K562 (cell line): ENCODE measurements at regions not wholly inside any gene's neighbourhood (a gene's known extent, or its start where the extent isn't known, plus 50 kb on each side); places are given as distances from the start of the nearest gene placed in this dataset.
A peak's percentile ranks its signal among the peaks of the same experiment; 100 is the strongest.

ENCODE experiments used
- ATAC-seq: fragments of 200-7000 bp; cut with Tn5 transposase; 3 replicates; pipeline ENCODE4 v1.9.1; 2020; ENCODE audit warnings: moderate library complexity
- BruUV-seq: library from RNA; stranded (reverse); fragments of 400-500 nt; replicated peaks from 2 replicates; lab custom pipeline; 2021; lab: Mats Ljungman, UMichigan
- CTCF ChIA-PET: fragments of 300-600 bp; formaldehyde crosslinking; extraction: SDS; loops from one replicate; lab custom pipeline; 2021; ENCODE audit warnings: low intra/inter-chr PET ratio; lab: Yijun Ruan, JAX
- POLR2A ChIA-PET: fragments of 300-600, 350-650 bp; sonication (Branson Sonifier 250); formaldehyde crosslinking; extraction: SDS; loops from one replicate; lab custom pipeline; 2021; ENCODE audit warnings: antibody characterized with exemption, inconsistent platforms; lab: Yijun Ruan, JAX
- DNase-seq, 4 experiments: peaks; one replicate each; pipeline versions ENCODE4 v3.0.0 to v3.0.0-alpha.2; 2011 to 2018; ENCODE audit warnings: low spot score in 3 of 4, mixed read lengths in 3 of 4; ENCODE audit errors: extremely low read depth in 1 of 4
- FAIRE-seq: peaks from 2 replicates; lab custom pipeline; 2011; peaks lifted over from hg19 to GRCh38; lab: Jason Lieb, UNC
- H2AFZ ChIP-seq: 2 replicates; pipeline ENCODE4 v1.6.0; 2011; ENCODE audit warnings: low read depth, low read length, control low read depth, inconsistent platforms
- H3K27ac ChIP-seq: fragments of 200-600 bp; 3 replicates; pipeline ENCODE4 v1.8.0; 2011; ENCODE audit warnings: low read depth, mild to moderate bottlenecking, control low read depth, inconsistent platforms, low read length, moderate library complexity, mixed read lengths; ENCODE audit errors: extremely low read depth
- H3K27me3 ChIP-seq, 2 experiments: fragments of 300-600 bp in 1 of 2; 2 replicates in 1 of 2; 3 replicates in 1 of 2; pipeline versions ENCODE4 v1.6.0 to v1.8.0; 2011; ENCODE audit warnings: inconsistent platforms in 2 of 2, low read length in 2 of 2, mild to moderate bottlenecking in 1 of 2, mixed read lengths in 1 of 2, moderate library complexity in 1 of 2; ENCODE audit not compliant: control insufficient read depth in 2 of 2, insufficient read depth in 2 of 2
- H3K36me3 ChIP-seq: fragments of 300-600 bp; 3 replicates; pipeline ENCODE4 v1.8.0; 2011; ENCODE audit warnings: mild to moderate bottlenecking, low read length, inconsistent platforms; ENCODE audit not compliant: control insufficient read depth, insufficient read depth
- H3K4me1 ChIP-seq, 2 experiments: fragments of 200-600 bp in 1 of 2; replicated peaks in 1 of 2; 2 replicates in 1 of 2; 3 replicates in 1 of 2; pipeline versions ENCODE4 v1.5.1 to v1.8.0; 2011; ENCODE audit warnings: inconsistent platforms in 2 of 2, low read length in 2 of 2, mild to moderate bottlenecking in 1 of 2, mixed read lengths in 1 of 2, moderate library complexity in 1 of 2; ENCODE audit not compliant: control insufficient read depth in 2 of 2, insufficient read depth in 2 of 2
- H3K4me2 ChIP-seq: 2 replicates; pipeline ENCODE4 v1.6.1; 2011; ENCODE audit warnings: low read length, control low read depth, inconsistent platforms, mixed read lengths; ENCODE audit not compliant: insufficient read depth
- H3K4me3 ChIP-seq: fragments of 200-600 bp; sonication (generic), shearing (Covaris generic); 2 replicates; pipeline ENCODE4 v1.5.1; 2016; ENCODE audit warnings: control low read depth, inconsistent platforms
- H3K79me2 ChIP-seq: fragments of 200-600 bp; 3 replicates; pipeline ENCODE4 v1.8.0; 2011; ENCODE audit warnings: low read length, inconsistent platforms; ENCODE audit not compliant: control insufficient read depth, insufficient read depth
- H3K9ac ChIP-seq, 2 experiments: 2 replicates each; pipeline versions ENCODE4 v1.6.0 to v1.6.1; 2011; ENCODE audit warnings: low read depth in 2 of 2, low read length in 2 of 2, control low read depth in 1 of 2, inconsistent platforms in 1 of 2, mild to moderate bottlenecking in 1 of 2, mixed read lengths in 1 of 2; ENCODE audit not compliant: insufficient read depth in 1 of 2
- H3K9me1 ChIP-seq: one replicate; pipeline ENCODE4 v1.6.0; 2011; ENCODE audit warnings: inconsistent platforms, mild to moderate bottlenecking, low read length, moderate library complexity; ENCODE audit not compliant: control insufficient read depth, insufficient read depth
- H3K9me3 ChIP-seq: replicated peaks from 2 replicates; pipeline ENCODE4 v1.5.1; 2011; ENCODE audit warnings: low read depth, low read length, inconsistent platforms; ENCODE audit not compliant: control insufficient read depth, insufficient read depth
- H4K20me1 ChIP-seq: replicated peaks from 2 replicates; pipeline ENCODE4 v1.6.1; 2011; ENCODE audit warnings: low read length, inconsistent platforms, mixed read lengths; ENCODE audit not compliant: control insufficient read depth, insufficient read depth
- MLLT1 ChIP-seq, 2 experiments: fragments of 450-650 bp; IDR thresholded peaks; 2 replicates each; pipeline ENCODE4 v1.6.1; 2016
- MYC ChIP-seq, 2 experiments: fragments of 250-450 bp in 1 of 2; sonication (Bioruptor Pico) in 1 of 2; IDR thresholded peaks; 2 replicates each; pipeline versions ENCODE4 v1.5.1 to v1.6.1; 2012 to 2021; ENCODE audit warnings: low read depth in 2 of 2, borderline replicate concordance in 1 of 2, improper control_type of control experiment in 1 of 2, low read length in 1 of 2, mild to moderate bottlenecking in 1 of 2, moderate library complexity in 1 of 2
- PPARD ChIP-seq: fragments of 250-450 bp; sonication (Bioruptor Pico); IDR thresholded peaks from 2 replicates; pipeline ENCODE4 v1.8.0; 2022; ENCODE audit warnings: inconsistent platforms, mild to moderate bottlenecking, moderate library complexity
- RFX1 ChIP-seq: fragments of 450-650 bp; IDR thresholded peaks from 2 replicates; pipeline ENCODE4 v1.6.1; 2016; ENCODE audit warnings: mild to moderate bottlenecking, moderate library complexity
- ZFP1 ChIP-seq: fragments of 450-650 bp; formaldehyde crosslinking; IDR thresholded peaks from 2 replicates; pipeline ENCODE4 v1.4.0; 2020; ENCODE audit warnings: mild to moderate bottlenecking, mixed read lengths
- ZNF212 ChIP-seq: fragments of 450-650 bp; formaldehyde crosslinking; IDR thresholded peaks from 2 replicates; pipeline ENCODE4 v1.4.0; 2020; ENCODE audit warnings: mild to moderate bottlenecking
- ZNF274 ChIP-seq: IDR thresholded peaks from 2 replicates; pipeline ENCODE4 v1.6.1; 2011; ENCODE audit warnings: low read depth, mild to moderate bottlenecking, low read length, moderate library complexity, borderline replicate concordance
- ZNF507 ChIP-seq: conservative IDR thresholded peaks from 2 replicates; pipeline ENCODE4 v1.6.1; 2017; ENCODE audit warnings: missing genetic modification characterization, missing compliant biosample characterization
- ZNF764 ChIP-seq: fragments of 250-450 bp; sonication (Bioruptor Pico); IDR thresholded peaks from 2 replicates; pipeline ENCODE4 v1.4.0; 2020; ENCODE audit warnings: low read depth, mild to moderate bottlenecking, moderate library complexity
- WGBS: fragments of 100-300 bp; shearing (Covaris generic); methylation state at CpG from one replicate; pipeline ENCODE4 v1.1.6; 2016; ENCODE audit warnings: low coverage, mixed read lengths; ENCODE audit not compliant: insufficient coverage; ENCODE audit errors: missing lambda C conversion rate; 5-methylcytosine and 5-hydroxymethylcytosine counted together
- in situ Hi-C: fragments of 300-500 bp; cut with MboI; formaldehyde crosslinking; loops from 4 replicates; pipeline ENCODE4 v1.15.0; 2018; ENCODE audit warnings: inconsistent platforms, mixed read lengths
- intact Hi-C: fragments of 100-400 bp; cut with micrococcal nuclease; formaldehyde crosslinking; loops from 2 replicates; pipeline ENCODE4 v1.14.2; 2022
- TF ChIP-seq, protein P1 (sequence below): fragments of 250-450 bp; sonication (Bioruptor Pico); IDR thresholded peaks from 2 replicates; pipeline ENCODE4 v1.5.0; 2021

GRCh38 chrX:10104958-10105658, 51.7 kb upstream of the CLCN4 start:
- 0% methylated on average over 10 of the region's 10 CpGs for WGBS
- in situ Hi-C loops (loop anchor here (25.0 kb wide), 1 partner anchor 218 kb away; no protein-coding TSS in a partner anchor), intact Hi-C loops (no loop called here)
- DNase-seq, result no peak
- no peaks in the 10 kb centered on the region for H3K9me1 ChIP-seq
- BruUV-seq, result no TSS peak
- no peak for FAIRE-seq
- H3K4me1 ChIP-seq, result peaks cover 0 to 6% of the 10 kb centered on the region in 2 experiments; a peak in 2 of 5 replicates
- no peak overlapping the region for H3K9ac ChIP-seq
- no peak for ATAC-seq
- no peak overlapping the region for H3K4me2 ChIP-seq
- H2AFZ ChIP-seq, result no peak overlapping the region
- no peak overlapping the region for H3K27ac ChIP-seq
- ChIA-PET CTCF (no interaction called here), POLR2A (no interaction called here)
- no peaks in the 10 kb centered on the region for H3K36me3 ChIP-seq
- H3K9me3 ChIP-seq, result no peaks in the 10 kb centered on the region
- H3K79me2 ChIP-seq, result no peaks in the 10 kb centered on the region
- H3K4me3 ChIP-seq, result no peak overlapping the region
- peak; percentile 42 for TF ChIP-seq RFX1
- no peak for TF ChIP-seq ZNF507
- H3K27me3 ChIP-seq, result peaks cover 0 to 28% of the 10 kb centered on the region in 2 experiments; a peak in 4 of 5 replicates
- no peaks in the 10 kb centered on the region for H4K20me1 ChIP-seq

DNA sequence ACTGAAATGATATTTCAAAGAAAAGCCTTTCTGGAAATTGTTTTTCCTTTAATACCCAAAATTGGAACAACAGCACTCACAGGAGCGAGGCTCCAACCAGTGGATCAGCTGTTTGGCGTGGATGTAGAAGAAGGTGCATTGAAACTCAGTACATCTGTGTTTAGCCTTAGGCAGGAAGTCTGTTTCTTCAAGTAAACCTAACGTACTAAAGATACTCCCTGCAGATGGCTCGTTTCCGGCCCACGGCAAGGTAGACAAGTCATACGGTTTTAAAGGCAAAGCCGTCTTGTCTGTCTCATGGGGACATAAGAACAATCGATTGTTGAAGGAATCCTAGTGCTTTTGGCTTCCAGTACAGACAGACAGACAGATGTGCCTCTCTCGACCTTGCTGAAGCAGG, 50.0 kb upstream of the CLCN4 start:
- Histone ChIP-seq H3K27me3 (peaks cover 0 to 38% of the 10 kb centered on the region in 2 experiments; a peak in 4 of 5 replicates), H4K20me1 (no peaks in the 10 kb centered on the region; the same call in 1 of the 2 replicates), H3K79me2 (no peaks in the 10 kb centered on the region), H3K9me1 (no peaks in the 10 kb centered on the region), H2AFZ (no peak overlapping the region), H3K27ac (no peak overlapping the region), H3K4me2 (no peak overlapping the region), H3K4me1 (peaks cover 0 to 7% of the 10 kb centered on the region in 2 experiments; a peak in 2 of 5 replicates), H3K9ac (no peak overlapping the region), H3K36me3 (no peaks in the 10 kb centered on the region), H3K9me3 (no peaks in the 10 kb centered on the region), H3K4me3 (no peak overlapping the region)
- intact Hi-C loops, result no loop called here
- FAIRE-seq, result no peak
- CTCF ChIA-PET, result no interaction called here
- in situ Hi-C loops, result loop anchor here (25.0 kb wide), 1 partner anchor 220 kb away; no protein-coding TSS in a partner anchor
- no TSS peak for BruUV-seq
- DNase-seq, result no peak
- TF ChIP-seq MLLT1 (IDR thresholded peaks at IDR 0.05) (no peak), ZNF274 (no peak), MYC (IDR thresholded peaks at IDR 0.05; ENCODE audit: low read depth, low read length) (no peak), MYC (CRISPR knock-in tag; IDR thresholded peaks at IDR 0.05; ENCODE audit: borderline replicate concordance, low read depth) (no peak), ZNF212 (CRISPR knock-in tag) (no peak), PPARD (CRISPR knock-in tag) (no peak), ZFP1 (CRISPR knock-in tag) (no peak), ZNF764 (CRISPR knock-in tag) (no peak)
- TF ChIP-seq, protein P1, sequence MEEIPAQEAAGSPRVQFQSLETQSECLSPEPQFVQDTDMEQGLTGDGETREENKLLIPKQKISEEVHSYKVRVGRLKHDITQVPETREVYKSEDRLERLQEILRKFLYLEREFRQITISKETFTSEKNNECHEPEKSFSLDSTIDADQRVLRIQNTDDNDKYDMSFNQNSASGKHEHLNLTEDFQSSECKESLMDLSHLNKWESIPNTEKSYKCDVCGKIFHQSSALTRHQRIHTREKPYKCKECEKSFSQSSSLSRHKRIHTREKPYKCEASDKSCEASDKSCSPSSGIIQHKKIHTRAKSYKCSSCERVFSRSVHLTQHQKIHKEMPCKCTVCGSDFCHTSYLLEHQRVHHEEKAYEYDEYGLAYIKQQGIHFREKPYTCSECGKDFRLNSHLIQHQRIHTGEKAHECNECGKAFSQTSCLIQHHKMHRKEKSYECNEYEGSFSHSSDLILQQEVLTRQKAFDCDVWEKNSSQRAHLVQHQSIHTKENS (CRISPR knock-in tag), result no peak
- ATAC-seq, result no peak
- WGBS, result 0% methylated on average over 10 of the region's 10 CpGs
- POLR2A ChIA-PET, result no interaction called here
